HG02763 (cell line): ENCODE measurements at regions not wholly inside any gene's neighbourhood (a gene's known extent, or its start where the extent isn't known, plus 50 kb on each side); places are given as distances from the start of the nearest gene placed in this dataset.
"Not testable (repeated sequence)": the region's sequence is repeated elsewhere in the genome, so short reads cannot be mapped to it uniquely, and the experiment has no call there.

ENCODE experiments used
- ATAC-seq: cut with Tn5 transposase; IDR thresholded peaks from one replicate; pipeline ENCODE4 v1.9.1; 2021; ENCODE audit warnings: mild to moderate bottlenecking, moderate library complexity; ENCODE audit not compliant: unreplicated experiment

GRCh38 chr10:113487154-113487553 lies 65.7 kb upstream of the HABP2 start:
- ATAC-seq, result no peak

- no peak for ATAC-seq
These were observed 64.7 kb upstream of the HABP2 start for GRCh38 chr10:113488186-113488585.

GRCh38 chr10:113489522-113489921 lies 63.3 kb upstream of the HABP2 start:
- ATAC-seq, result not testable (repeated sequence)

- no peak for ATAC-seq
These were observed 60.8 kb upstream of the HABP2 start for GRCh38 chr10:113491967-113492565.

- ATAC-seq, result no peak
These were observed 59.7 kb upstream of the HABP2 start for GRCh38 chr10:113493195-113493594.

- ATAC-seq, result no peak
These were observed 59.0 kb upstream of the HABP2 start for GRCh38 chr10:113493882-113494301.

GRCh38 chr10:113494761-113495160 lies 58.1 kb upstream of the HABP2 start:
- no peak for ATAC-seq

- no peak for ATAC-seq
These were observed 57.3 kb upstream of the HABP2 start for GRCh38 chr10:113495553-113495952.

- no peak for ATAC-seq
These were observed 56.4 kb upstream of the HABP2 start for GRCh38 chr10:113496111-113497109.

- no peak for ATAC-seq
These were observed 55.7 kb upstream of the HABP2 start for GRCh38 chr10:113497198-113497597.

- ATAC-seq, result no peak
These were observed 53.9 kb upstream of the HABP2 start for GRCh38 chr10:113498997-113499396.

GRCh38 chr10:113499806-113500205 lies 53.0 kb upstream of the HABP2 start:
- no peak for ATAC-seq

GRCh38 chr10:113501031-113501430 lies 51.8 kb upstream of the HABP2 start:
- not testable (repeated sequence) for ATAC-seq
